Amygdala (tissue), 56 donors: ENCODE measurements at regions not wholly inside any gene's neighbourhood (a gene's known extent, or its start where the extent isn't known, plus 50 kb on each side); places are given as distances from the start of the nearest gene placed in this dataset.
"Not testable (repeated sequence)": the region's sequence is repeated elsewhere in the genome, so short reads cannot be mapped to it uniquely, and the experiment has no call there.

ENCODE experiments used
- DNase-seq, 56 donors: peaks; one replicate each; lab custom pipeline; 2025; lab: John Stamatoyannopoulos, UW

GRCh38 chr3:55300701-55301100 lies 186.4 kb downstream of the WNT5A start:
- DNase-seq = no peak

DNA sequence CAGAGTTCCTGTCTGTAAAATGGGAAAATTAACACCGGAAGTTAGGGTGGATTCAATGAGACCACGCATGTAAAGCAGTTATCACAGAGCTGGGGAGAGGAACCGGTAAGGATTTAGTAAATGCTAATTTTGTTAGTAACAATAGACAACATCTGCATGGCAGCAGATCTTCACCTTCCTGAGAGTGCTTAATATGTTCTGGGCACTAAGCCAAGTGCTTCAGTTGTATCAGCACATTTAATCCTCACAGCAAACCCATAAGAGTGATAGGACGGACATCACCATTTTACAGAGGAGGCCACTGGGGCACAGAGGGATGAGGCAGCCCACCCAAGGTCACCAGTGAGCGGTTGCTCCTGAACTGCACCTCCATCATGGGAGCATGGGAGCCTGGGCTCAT lies 189.4 kb downstream of the WNT5A start:
- no peak for DNase-seq

- no peak for DNase-seq
Measured at GRCh38 chr3:55297245-55297644, 189.9 kb downstream of the WNT5A start.

DNA sequence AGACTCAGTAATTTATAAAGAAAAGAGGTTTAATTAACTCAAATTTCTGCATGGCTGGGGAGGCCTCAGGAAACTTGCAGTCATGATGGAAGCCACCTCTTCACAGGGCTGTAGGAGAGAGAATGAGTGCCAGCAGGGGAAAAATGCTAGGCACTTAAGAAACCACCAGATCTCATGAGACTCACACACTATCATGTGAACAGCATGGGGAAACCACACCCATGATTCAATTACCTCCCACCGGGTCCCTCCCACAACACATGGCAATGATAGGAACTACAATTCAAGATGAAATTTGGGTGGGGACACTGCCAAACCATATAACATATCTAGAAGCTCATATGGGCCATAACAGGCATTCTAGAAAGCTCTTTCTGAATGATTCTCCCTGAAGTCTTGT lies 190.3 kb downstream of the WNT5A start:
- no peak for DNase-seq

GRCh38 chr3:55296030-55296429 lies 191.1 kb downstream of the WNT5A start:
- no peak for DNase-seq

- no peak for DNase-seq
Measured at GRCh38 chr3:55294557-55294956, 192.5 kb downstream of the WNT5A start.

GRCh38 chr3:55292360-55292759 lies 194.7 kb downstream of the WNT5A start:
- DNase-seq = no peak

DNA sequence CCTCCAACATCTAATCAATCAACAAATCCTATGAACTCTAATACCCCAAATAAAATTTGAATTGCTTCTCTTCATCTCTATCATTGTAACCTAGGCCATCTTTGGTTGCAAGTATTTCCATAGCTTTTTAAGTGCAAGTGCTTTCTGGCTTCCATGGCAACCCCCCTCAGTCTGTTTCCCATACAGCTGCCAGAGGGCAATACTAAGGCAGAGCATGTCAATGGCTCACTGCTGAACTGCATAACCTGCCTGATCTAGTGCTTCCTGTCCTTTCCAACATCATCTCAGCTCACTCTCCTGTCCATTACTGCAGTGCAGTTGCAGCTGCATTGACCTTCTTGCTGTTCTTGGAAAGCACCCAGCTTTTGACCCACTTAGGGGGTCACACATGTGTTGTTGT lies 198.4 kb downstream of the WNT5A start:
- no peak for DNase-seq

DNA sequence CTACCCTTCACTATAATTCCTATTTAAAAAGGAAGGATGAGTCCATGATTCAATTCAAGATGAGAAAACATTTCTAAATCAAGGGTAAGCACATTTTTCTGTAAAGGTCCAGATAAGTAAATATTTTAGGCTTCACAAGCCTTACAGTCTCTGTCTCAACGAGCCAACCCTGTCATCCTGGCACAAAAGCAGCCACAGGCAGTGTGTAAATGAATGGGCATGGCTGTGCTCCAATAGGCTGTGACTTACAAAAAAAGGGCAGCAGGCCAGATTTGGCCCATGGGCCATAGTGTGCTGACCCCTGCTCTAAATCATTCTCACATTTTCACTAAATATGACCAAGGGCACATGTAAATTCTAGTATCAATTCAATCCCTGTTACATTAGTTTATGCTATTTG lies 200.4 kb downstream of the WNT5A start:
- peak in 5 of 56 donors; percentile 0 to 5 (median 2) for DNase-seq

DNA sequence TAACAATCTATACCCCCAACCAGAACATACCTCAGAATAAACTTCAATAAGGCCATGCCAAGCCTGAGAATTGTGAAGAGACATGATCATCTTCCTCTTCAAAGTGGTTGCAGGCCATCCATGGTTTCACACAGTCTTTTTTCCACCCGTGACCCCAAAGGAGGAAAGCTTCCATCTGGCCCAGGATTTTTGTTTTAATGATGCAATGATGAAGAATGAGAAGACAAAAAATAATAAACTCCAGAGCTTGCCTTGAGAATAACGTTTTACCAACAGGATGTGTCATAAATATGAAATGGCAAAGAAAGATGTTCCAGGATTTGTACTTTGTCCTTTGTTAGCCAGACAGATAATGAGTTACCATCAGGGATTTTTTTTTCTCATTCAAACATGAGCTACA lies 201.9 kb downstream of the WNT5A start:
- DNase-seq = no peak

DNA sequence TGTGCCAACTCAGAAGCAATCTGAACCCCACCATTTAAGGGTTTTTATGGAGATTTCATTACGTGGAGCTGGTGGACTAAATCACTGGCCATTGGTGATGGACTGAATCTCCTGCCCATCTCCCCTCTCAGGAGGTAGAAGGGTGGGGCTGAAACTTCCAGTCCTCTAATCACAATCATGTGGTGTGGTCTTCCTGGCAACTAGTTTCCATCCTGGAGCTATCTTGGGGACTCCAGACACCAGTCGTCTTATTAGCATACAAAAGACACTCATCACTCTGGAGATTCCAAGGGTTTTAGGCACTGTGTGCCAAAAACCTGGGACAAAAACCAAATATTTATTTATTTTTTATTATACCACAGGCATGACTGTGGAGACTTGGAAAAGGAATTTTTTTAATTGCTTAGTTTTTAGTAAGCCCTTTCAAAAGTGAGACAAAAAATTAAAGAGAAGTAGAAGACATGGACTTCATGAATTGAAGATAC lies 203.6 kb downstream of the WNT5A start:
- DNase-seq = no peak

DNA sequence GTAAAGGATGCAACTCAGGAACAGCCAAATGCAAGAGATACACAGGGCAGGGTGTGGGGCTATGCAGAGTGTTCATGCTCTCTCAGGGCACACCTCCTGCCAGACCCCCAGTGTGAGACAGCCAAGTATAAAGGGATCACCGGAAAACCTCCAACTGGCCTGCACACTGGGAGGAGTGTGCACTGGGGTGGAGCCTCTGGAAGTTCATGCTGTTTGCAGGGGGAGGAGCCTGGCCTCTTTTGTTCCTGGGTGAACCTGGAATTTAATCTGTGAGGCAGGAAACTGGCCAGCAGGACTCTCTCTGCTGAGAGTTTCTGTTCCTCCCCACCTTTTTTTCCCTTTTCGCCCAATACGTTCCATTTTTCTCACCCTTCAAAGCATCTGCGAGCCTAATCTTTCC lies 204.1 kb downstream of the WNT5A start:
- no peak for DNase-seq

GRCh38 chr3:55272031-55272645 lies 215.0 kb downstream of the WNT5A start:
- DNase-seq = no peak

GRCh38 chr3:55271549-55271948 lies 215.6 kb downstream of the WNT5A start:
- DNase-seq = no peak

DNA sequence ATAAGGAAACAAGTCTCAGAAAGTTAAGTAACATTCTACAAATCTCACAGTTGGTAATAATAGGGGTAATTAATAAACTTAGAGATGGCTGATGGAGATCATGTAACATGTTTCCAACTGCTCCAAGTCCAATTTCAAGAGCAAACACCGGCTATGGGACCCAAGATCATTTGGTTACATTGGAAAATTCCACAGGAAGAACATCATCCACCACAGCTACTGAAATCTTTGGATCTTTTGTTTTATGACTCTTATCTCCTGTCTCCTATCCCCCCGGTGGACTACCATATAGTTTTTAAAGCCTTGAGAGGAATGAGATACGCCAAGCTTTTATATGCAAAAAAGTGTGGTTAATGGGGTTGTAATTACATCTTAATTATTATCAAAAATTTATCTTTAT lies 216.1 kb downstream of the WNT5A start:
- DNase-seq = no peak

- DNase-seq = no peak
Measured at GRCh38 chr3:55269636-55270035, 217.5 kb downstream of the WNT5A start.

DNA sequence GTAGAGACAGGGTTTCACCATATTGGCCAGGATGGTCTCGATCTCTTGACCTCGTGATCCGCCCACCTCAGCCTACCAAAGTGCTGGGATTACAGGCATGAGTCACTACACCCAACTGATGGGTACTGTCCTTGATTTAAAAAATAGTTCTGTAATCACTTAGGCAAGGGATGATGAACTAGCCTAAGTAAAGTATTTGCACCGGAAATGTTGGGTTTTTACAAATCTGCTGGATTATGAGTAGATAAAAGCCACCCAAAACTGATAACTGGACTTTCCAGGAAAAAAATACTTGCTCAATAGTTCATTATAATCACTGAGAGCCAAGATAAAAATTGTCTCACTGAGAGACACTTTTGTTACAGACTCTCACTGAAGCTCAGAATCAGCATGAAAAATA lies 218.0 kb downstream of the WNT5A start:
- DNase-seq = no peak

DNA sequence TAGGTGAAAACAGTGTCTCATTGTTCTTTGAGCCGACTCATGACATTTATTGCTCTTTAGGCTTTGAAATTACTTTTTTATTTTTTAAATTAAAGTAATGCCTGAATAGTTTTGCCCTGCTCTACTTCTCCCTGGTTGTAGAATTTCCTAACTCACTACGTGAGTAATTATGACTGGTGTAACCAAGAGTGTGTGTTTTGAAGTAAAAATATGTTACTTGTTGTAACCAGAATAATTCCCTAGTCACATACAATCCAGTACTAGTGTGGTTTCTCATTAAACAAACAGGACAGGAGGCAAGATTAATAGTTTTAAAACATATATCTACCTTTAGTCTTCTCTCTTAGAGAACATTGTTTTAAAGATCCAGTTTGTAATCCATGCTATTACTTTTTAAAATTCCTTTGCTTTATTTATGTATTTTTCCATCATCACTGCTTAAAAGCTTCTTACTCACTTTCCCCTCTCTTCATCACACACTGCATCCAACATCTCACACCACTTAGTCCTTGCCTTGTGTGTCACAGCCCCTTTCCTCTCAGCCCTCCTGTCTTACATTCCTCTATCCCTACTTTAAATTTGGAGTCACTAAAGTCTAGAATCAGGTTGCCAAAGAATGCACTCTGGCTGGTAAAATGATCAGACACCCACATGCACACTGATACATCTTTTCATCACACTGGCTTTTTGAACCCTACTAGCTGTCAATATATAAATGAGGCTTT lies 219.7 kb downstream of the WNT5A start:
- no peak for DNase-seq

GRCh38 chr3:55264919-55265318 lies 222.2 kb downstream of the WNT5A start:
- DNase-seq = no peak

DNA sequence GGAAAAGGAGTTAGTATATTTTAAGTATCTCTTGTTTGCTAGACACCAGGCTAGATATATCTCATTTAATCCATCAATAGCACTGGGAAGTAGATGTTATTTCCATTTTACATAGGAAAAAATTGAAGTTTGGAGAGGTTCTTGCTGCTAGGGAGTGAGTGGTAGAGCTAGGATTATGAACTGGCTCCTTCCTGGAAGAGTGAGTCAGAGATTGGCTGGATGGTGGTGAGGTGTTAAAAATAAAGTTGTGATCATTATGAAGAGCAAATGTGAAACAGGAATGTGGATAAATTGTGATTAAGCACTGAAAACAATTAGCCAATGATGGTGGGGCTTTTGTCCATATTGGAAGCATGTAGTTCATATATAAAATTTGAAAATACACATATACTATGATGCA lies 234.2 kb downstream of the WNT5A start:
- DNase-seq = no peak

DNA sequence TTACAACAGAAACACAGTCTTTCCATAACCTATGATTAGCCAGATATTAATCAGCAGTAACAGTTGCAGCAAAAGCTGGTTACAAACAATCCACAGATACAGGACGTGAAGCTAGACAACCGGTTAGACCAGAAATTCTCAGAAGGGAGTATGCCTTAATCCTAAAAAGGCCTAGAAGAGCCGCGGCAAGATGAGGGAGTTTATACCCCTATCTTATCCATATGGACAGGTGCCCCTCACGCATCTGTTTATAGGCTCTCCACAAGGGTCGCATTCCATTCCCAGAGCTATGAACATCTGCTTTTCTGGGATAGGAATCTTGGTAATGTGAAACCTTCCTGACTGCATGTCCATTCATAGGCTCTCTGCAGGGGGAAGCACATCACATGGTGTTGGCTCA lies 237.9 kb downstream of the WNT5A start:
- DNase-seq = not testable (repeated sequence)

DNA sequence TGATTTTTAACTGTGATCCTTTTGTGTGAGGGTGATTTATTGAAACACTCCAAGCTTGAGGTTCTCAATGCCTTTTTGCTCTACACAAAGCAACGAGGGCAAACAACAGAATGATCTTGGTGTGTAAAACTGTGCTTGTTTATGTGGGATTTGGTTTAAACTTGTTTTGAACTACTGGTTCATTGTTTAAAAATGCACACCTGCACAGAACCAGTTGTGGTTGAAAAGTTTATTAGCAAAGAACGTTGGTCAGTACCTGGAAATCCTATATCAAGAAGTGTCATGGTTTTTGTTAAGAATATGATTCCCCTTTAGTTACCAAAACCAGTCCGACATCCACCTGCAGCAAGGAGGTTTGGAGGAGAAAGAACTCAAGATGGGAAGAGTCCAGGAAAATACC lies 239.4 kb downstream of the WNT5A start:
- no peak for DNase-seq
